Body of pancreas (tissue), 4 donors: ENCODE measurements at regions not wholly inside any gene's neighbourhood (a gene's known extent, or its start where the extent isn't known, plus 50 kb on each side); places are given as distances from the start of the nearest gene placed in this dataset.

Source experiments
- ATAC-seq: fragments of 150-250 bp; one replicate; pipeline ENCODE4 v1.9.1; 2016
- DNase-seq, 4 donors: peaks; one replicate each; pipeline ENCODE4 v3.0.0-alpha.2; 2019
- H3K27ac ChIP-seq, 4 donors: fragments of 200-600 bp; sonication (generic); 1 replicate in 3 of 4; 2 replicates in 1 of 4; pipeline versions ENCODE4 v1.5.1 to v1.6.1; 2016 to 2019; ENCODE audit warnings: mild to moderate bottlenecking in 1 of 4, mixed read lengths in 1 of 4, moderate library complexity in 1 of 4
- H3K27me3 ChIP-seq, 2 donors: fragments of 200-600 bp; sonication (generic); one replicate each; pipeline ENCODE4 v1.6.0; 2016; ENCODE audit warnings: mild to moderate bottlenecking in 1 of 2
- H3K36me3 ChIP-seq, 2 donors: fragments of 200-600 bp; sonication (generic); replicated peaks in 1 of 2; 2 replicates each; pipeline ENCODE4 v1.5.1; 2016; ENCODE audit warnings: low read depth in 2 of 2; ENCODE audit not compliant: insufficient read depth in 1 of 2
- H3K4me1 ChIP-seq: fragments of 200-600 bp; sonication (generic); one replicate; pipeline ENCODE4 v1.6.0; 2016
- H3K4me3 ChIP-seq, 2 donors: fragments of 200-600 bp; sonication (generic); 1 replicate in 1 of 2; 2 replicates in 1 of 2; pipeline ENCODE4 v1.5.1; 2016 to 2019
- H3K9me3 ChIP-seq, 3 donors: fragments of 200-600 bp; sonication (generic); 1 replicate in 2 of 3; 2 replicates in 1 of 3; pipeline ENCODE4 v1.5.1; 2016
- POLR2A ChIP-seq, 3 donors: fragments of 450-650 bp; IDR thresholded peaks; one replicate each; pipeline ENCODE4 v1.6.1; 2016; ENCODE audit warnings: antibody characterized with exemption in 3 of 3, mild to moderate bottlenecking in 2 of 3
- WGBS, 2 donors: methylation state at CpG; one replicate each; pipeline ENCODE4 v1.1.5; 2017; 5-methylcytosine and 5-hydroxymethylcytosine counted together
- intact Hi-C: fragments of 100-400 bp; cut with DNase I; formaldehyde crosslinking; loops from one replicate; pipeline ENCODE4 v1.15.1; 2023
- TF ChIP-seq, protein P1 (sequence below), 7 experiments: fragments of 450-650 bp in 4 of 7; fragments of 200-600 bp in 3 of 7; sonication (generic) in 3 of 7; IDR thresholded peaks; one replicate each; pipeline ENCODE4 v1.5.1; 2016 to 2019; ENCODE audit warnings: antibody characterized with exemption in 7 of 7

DNA sequence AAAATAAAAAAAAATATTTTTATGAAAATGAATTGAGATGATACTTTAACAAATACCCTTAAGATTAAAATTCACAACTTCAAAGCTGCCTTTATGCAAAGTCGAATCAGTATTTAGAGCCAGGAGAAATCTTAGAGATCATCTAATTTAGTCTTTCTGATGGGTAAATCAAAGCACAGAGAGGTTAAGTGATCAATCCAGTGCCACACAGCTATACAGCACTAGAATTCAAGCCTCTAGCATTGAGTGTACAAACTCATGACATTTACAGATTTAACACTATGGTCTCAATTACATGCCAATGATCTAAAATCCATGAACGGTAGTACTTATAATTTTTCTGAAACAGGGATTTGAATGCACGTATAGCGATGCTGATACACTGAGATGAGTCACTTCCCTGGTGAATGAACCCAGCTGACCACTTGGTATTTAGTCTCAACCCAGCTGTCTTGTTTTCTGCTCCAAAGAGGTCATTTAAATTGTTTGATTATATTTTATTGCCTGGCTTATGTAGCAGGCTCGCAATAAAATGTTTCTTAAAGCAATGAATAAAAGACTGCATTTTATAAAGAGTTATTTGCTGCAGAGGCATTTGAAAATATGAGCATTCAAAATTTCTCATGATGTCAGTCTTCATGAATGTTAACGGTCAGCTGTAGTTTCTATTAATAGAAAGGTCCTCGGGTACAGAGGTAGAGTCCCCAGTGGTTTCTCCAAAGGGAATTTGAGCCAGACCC is 152.4 kb upstream of the PRICKLE1 start:
- Histone ChIP-seq H3K36me3 (no peaks in the 10 kb centered on the region), H3K27me3 (no peaks in the 10 kb centered on the region), H3K4me3 (no peak overlapping the region), H3K4me1 (peaks cover 11% of the 10 kb centered on the region), H3K9me3 (peaks cover 0 to 7% (median 0%) of the 10 kb centered on the region in 3 donors), H3K27ac (peak overlapping the region in 2 of 4 donors; percentile 11 to 24)
- DNase-seq (no peak), ATAC-seq (peak; percentile 69)
- intact Hi-C loops, result no loop called here
- WGBS, 2 donors, result 51 to 58% methylated on average over 7 of the region's 7 CpGs
- no peak for TF ChIP-seq POLR2A (IDR thresholded peaks at IDR 0.05)
- TF ChIP-seq, protein P1, sequence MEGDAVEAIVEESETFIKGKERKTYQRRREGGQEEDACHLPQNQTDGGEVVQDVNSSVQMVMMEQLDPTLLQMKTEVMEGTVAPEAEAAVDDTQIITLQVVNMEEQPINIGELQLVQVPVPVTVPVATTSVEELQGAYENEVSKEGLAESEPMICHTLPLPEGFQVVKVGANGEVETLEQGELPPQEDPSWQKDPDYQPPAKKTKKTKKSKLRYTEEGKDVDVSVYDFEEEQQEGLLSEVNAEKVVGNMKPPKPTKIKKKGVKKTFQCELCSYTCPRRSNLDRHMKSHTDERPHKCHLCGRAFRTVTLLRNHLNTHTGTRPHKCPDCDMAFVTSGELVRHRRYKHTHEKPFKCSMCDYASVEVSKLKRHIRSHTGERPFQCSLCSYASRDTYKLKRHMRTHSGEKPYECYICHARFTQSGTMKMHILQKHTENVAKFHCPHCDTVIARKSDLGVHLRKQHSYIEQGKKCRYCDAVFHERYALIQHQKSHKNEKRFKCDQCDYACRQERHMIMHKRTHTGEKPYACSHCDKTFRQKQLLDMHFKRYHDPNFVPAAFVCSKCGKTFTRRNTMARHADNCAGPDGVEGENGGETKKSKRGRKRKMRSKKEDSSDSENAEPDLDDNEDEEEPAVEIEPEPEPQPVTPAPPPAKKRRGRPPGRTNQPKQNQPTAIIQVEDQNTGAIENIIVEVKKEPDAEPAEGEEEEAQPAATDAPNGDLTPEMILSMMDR (IDR thresholded peaks at IDR 0.05), result no peak

DNA sequence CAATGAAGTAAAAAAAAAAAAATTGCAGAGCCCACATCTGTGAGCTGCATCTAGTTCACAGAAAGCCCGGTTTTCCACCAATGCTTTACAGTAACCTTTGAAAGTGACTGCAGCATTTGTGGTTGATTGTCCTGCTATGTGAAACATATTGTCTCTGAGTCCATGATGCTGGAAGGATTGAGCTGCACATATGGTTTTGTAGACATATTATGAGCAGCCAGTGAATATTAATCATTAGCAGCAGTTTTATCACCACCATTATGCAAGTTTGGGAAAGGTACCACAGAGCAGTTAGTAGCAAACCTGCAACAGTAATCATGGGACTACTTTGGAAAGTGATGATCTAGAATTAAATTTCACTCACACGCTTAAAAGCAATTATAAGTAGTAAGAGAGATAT is 151.5 kb upstream of the PRICKLE1 start:
- intact Hi-C loops, result no loop called here
- no peak overlapping the region for H3K4me3 ChIP-seq
- H3K27me3 ChIP-seq, result no peaks in the 10 kb centered on the region
- H3K4me1 ChIP-seq, result peaks cover 11% of the 10 kb centered on the region
- no peak overlapping the region for H3K27ac ChIP-seq
- 81 to 88% methylated on average over 2 of the region's 2 CpGs for WGBS, 2 donors
- H3K36me3 ChIP-seq, result no peaks in the 10 kb centered on the region
- TF ChIP-seq POLR2A (IDR thresholded peaks at IDR 0.05), result no peak
- TF ChIP-seq, protein P1 (IDR thresholded peaks at IDR 0.05), result no peak
- DNase-seq (no peak), ATAC-seq (no peak)
- H3K9me3 ChIP-seq, result peaks cover 0 to 3% (median 0%) of the 10 kb centered on the region in 3 donors

DNA sequence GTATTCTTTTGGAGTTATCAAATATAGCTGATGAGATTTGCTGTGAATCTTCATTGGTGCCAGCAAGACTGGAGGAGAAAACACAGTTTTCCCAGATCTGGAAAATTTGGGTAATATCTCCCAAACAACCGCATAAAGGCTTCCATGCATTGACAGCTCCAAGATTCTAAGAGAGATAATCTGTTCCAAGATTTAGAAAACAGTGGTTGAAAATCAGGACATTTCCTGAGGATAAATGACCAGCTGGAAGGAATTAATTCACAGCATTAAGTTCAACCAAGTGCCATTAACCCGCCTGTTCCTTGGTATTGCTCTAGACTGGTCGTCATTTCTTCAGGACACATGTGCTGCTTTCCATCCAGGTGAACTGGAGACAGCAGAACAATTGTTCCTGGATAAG is 147.9 kb upstream of the PRICKLE1 start:
- Histone ChIP-seq H3K36me3 (no peaks in the 10 kb centered on the region), H3K27ac (no peak overlapping the region), H3K9me3 (no peaks in the 10 kb centered on the region), H3K27me3 (no peaks in the 10 kb centered on the region), H3K4me3 (no peak overlapping the region), H3K4me1 (no peaks in the 10 kb centered on the region)
- intact Hi-C loops, result no loop called here
- DNase-seq (no peak), ATAC-seq (no peak)
- no peak for TF ChIP-seq POLR2A (IDR thresholded peaks at IDR 0.05)
- TF ChIP-seq, protein P1 (IDR thresholded peaks at IDR 0.05), result no peak
- WGBS, 2 donors, result 85 to 86% methylated on average over 3 of the region's 3 CpGs

DNA sequence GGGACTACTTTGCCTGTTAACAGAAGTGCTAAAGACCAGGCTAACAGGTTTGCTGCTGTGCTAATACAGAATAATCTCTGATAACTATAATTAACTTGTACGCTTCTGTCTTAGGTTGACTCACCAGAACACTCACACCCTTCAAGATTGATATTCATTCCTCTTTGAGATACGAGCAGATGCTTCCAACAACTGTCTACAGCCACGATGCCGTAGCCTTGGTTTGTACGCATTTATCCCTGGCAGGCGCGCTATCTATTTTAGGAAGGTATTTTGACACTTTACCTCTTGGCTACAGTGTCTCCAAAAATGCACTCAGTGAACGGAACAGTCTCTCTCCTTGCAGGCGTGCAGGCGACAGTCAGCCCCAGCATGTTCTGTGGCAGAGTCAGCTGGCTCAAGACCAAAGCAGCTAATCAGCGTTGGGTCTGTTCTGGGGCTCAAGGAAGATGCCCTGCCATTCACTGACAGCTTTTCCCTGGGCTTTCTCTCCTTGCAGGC is 146.4 kb upstream of the PRICKLE1 start:
- Histone ChIP-seq H3K27ac (no peak overlapping the region), H3K36me3 (no peaks in the 10 kb centered on the region), H3K4me1 (no peaks in the 10 kb centered on the region), H3K4me3 (no peak overlapping the region), H3K9me3 (no peaks in the 10 kb centered on the region), H3K27me3 (no peaks in the 10 kb centered on the region)
- 43 to 49% methylated on average over 8 to 11 of the region's 11 CpGs for WGBS, 2 donors
- peak in 2 of 4 donors; percentile 29 for DNase-seq
- no peak for TF ChIP-seq POLR2A (IDR thresholded peaks at IDR 0.05)
- TF ChIP-seq, protein P1 (IDR thresholded peaks at IDR 0.05), result no peak
- intact Hi-C loops, result no loop called here
- no peak for ATAC-seq

DNA sequence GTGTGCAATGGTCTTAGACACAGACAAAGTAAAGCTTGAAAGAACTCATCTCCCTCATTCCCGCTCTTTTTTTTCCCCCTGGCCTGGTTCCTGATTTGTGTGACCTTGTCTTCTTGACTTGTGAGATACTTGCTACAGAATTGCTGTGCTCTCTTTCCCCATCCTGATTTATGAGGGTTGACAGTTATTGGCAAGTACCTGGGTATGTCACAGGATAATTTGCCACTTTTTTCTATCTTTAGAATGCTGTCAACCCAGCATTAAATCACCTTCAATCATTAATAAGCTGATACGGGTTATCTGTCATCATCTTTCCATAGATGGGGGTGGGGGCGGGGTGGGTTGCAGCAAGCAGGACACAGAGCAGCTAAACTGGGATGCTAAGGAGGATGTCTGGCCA is 144.4 kb upstream of the PRICKLE1 start:
- H3K9me3 ChIP-seq, result no peaks in the 10 kb centered on the region
- no peaks in the 10 kb centered on the region for H3K36me3 ChIP-seq
- 62 to 70% methylated on average over 3 of the region's 3 CpGs for WGBS, 2 donors
- H3K4me3 ChIP-seq, result no peak overlapping the region
- DNase-seq (no peak), ATAC-seq (no peak)
- H3K4me1 ChIP-seq, result no peaks in the 10 kb centered on the region
- H3K27me3 ChIP-seq, result no peaks in the 10 kb centered on the region
- intact Hi-C loops, result no loop called here
- TF ChIP-seq POLR2A (IDR thresholded peaks at IDR 0.05), result no peak
- TF ChIP-seq, protein P1 (IDR thresholded peaks at IDR 0.05), result no peak
- no peak overlapping the region for H3K27ac ChIP-seq
